ENCODE measurements at regions not wholly inside any gene's neighbourhood (a gene's known extent, or its start where the extent isn't known, plus 50 kb on each side); places are given as distances from the start of the nearest gene placed in this dataset.

- TF ChIP-seq GABPA (IDR thresholded peaks at IDR 0.05; ENCODE audit: low read depth) (no peak), CTCF (IDR thresholded peaks at IDR 0.05; ENCODE audit: insufficient read depth, low read length) (no peak)
- no peaks in the 10 kb centered on the region for H3K27me3 ChIP-seq (ENCODE audit: insufficient read depth, poor library complexity, severe bottlenecking)
- no peak for DNase-seq (ENCODE audit: low read depth in 1 of 2, low spot score in 1 of 2)
- H3K27ac ChIP-seq (replicated peaks) = no peak overlapping the region
- H3K4me3 ChIP-seq (replicated peaks; ENCODE audit: insufficient read depth, low read length) = no peak overlapping the region
Measured at GRCh38 chr22:48422900-48423480, 1404.7 kb downstream of the BRD1 start.

- DNase-seq (ENCODE audit: low read depth in 1 of 2, low spot score in 1 of 2) = no peak
- H3K27me3 ChIP-seq (ENCODE audit: insufficient read depth, poor library complexity, severe bottlenecking) = no peaks in the 10 kb centered on the region
- H3K27ac ChIP-seq (replicated peaks) = no peak overlapping the region
- no peak overlapping the region for H3K4me3 ChIP-seq (replicated peaks; ENCODE audit: insufficient read depth, low read length)
- TF ChIP-seq REST (IDR thresholded peaks at IDR 0.05; ENCODE audit: insufficient replicate concordance, low read depth) (no peak), CTCF (IDR thresholded peaks at IDR 0.05; ENCODE audit: insufficient read depth, low read length) (no peak)
Measured at GRCh38 chr22:48418831-48419230, 1408.8 kb downstream of the BRD1 start.

- no peak for DNase-seq (ENCODE audit: low read depth in 1 of 2, low spot score in 1 of 2)
- no peak overlapping the region for H3K27ac ChIP-seq (replicated peaks)
- H3K4me3 ChIP-seq (replicated peaks; ENCODE audit: insufficient read depth, low read length) = no peak overlapping the region
- TF ChIP-seq CTCF (IDR thresholded peaks at IDR 0.05; ENCODE audit: insufficient read depth, low read length) = no peak
- TF ChIP-seq SPI1 (IDR thresholded peaks at IDR 0.05; ENCODE audit: borderline replicate concordance, low read depth) = no peak
- no peaks in the 10 kb centered on the region for H3K27me3 ChIP-seq (ENCODE audit: insufficient read depth, poor library complexity, severe bottlenecking)
Measured at GRCh38 chr22:48417225-48418070, 1410.2 kb downstream of the BRD1 start.

- no peak for DNase-seq (ENCODE audit: low read depth in 1 of 2, low spot score in 1 of 2)
- H3K27me3 ChIP-seq (ENCODE audit: insufficient read depth, poor library complexity, severe bottlenecking) = no peaks in the 10 kb centered on the region
- no peak for TF ChIP-seq POLR2AphosphoS5 (IDR thresholded peaks at IDR 0.05; ENCODE audit: low read depth)
- no peak for TF ChIP-seq REST (IDR thresholded peaks at IDR 0.05; ENCODE audit: insufficient replicate concordance, low read depth)
- TF ChIP-seq GABPA (IDR thresholded peaks at IDR 0.05; ENCODE audit: low read depth) = no peak
- TF ChIP-seq CTCF (IDR thresholded peaks at IDR 0.05; ENCODE audit: insufficient read depth, low read length) = no peak
- no peak for TF ChIP-seq SPI1 (IDR thresholded peaks at IDR 0.05; ENCODE audit: borderline replicate concordance, low read depth)
- no peak overlapping the region for H3K27ac ChIP-seq (replicated peaks)
- no peak overlapping the region for H3K4me3 ChIP-seq (replicated peaks; ENCODE audit: insufficient read depth, low read length)
Measured at GRCh38 chr22:48416396-48417224, 1411.1 kb downstream of the BRD1 start.

Measured in HL-60 (cell line).